ENCODE measurements at regions not wholly inside any gene's neighbourhood (a gene's known extent, or its start where the extent isn't known, plus 50 kb on each side); places are given as distances from the start of the nearest gene placed in this dataset.

DNA sequence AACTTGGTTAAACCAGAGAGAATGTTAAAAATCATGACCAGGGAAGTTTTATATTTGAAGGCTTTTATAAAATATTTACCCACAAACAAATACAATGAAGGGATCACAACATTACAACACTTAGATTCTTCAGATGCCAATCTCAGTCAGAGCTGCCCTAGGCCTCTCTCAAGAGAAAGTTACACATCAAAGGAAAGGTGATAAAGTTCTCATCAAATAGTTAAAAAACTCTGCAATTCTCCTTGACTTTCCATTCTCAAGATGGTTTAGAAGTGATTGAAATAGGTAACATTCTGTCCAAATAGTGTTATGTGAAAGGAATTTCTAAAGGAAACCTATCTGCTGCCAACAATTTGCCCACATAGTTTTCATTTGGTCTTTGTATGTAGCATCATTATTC is 1115.2 kb upstream of the MIR17HG start:
- no peak for TF ChIP-seq CTCF (IDR thresholded peaks at IDR 0.05)
- no peak for TF ChIP-seq POLR2A (IDR thresholded peaks at IDR 0.05)
- no peak for TF ChIP-seq POLR2AphosphoS5 (IDR thresholded peaks at IDR 0.05; ENCODE audit: insufficient read depth in 1 of 2, low read depth in 1 of 2)
- Histone ChIP-seq H3K36me3 (no peaks in the 10 kb centered on the region), H3K4me1 (no peaks in the 10 kb centered on the region), H3K27me3 (no peaks in the 10 kb centered on the region), H3K4me3 (no peak overlapping the region), H3K27ac (no peak overlapping the region), H3K9me3 (no peaks in the 10 kb centered on the region)
- DNase-seq (ENCODE audit: extremely low spot score in 2 of 2), result no peak
- intact Hi-C loops (cut with DNase I), result no loop called here

- no peaks in the 10 kb centered on the region for H3K9me3 ChIP-seq
- H3K36me3 ChIP-seq, result no peaks in the 10 kb centered on the region
- H3K4me1 ChIP-seq, result no peaks in the 10 kb centered on the region
- no peaks in the 10 kb centered on the region for H3K27me3 ChIP-seq
- no peak for DNase-seq (ENCODE audit: extremely low spot score in 2 of 2)
- no peak overlapping the region for H3K4me3 ChIP-seq
- no peak overlapping the region for H3K27ac ChIP-seq
- no peak for TF ChIP-seq CTCF (IDR thresholded peaks at IDR 0.05)
- no peak for TF ChIP-seq POLR2A (IDR thresholded peaks at IDR 0.05)
- TF ChIP-seq POLR2AphosphoS5 (IDR thresholded peaks at IDR 0.05; ENCODE audit: insufficient read depth in 1 of 2, low read depth in 1 of 2), result no peak
- intact Hi-C loops (cut with DNase I), result no loop called here
Observed at GRCh38 chr13:90233933-90234672, 1113.4 kb upstream of the MIR17HG start.

DNA sequence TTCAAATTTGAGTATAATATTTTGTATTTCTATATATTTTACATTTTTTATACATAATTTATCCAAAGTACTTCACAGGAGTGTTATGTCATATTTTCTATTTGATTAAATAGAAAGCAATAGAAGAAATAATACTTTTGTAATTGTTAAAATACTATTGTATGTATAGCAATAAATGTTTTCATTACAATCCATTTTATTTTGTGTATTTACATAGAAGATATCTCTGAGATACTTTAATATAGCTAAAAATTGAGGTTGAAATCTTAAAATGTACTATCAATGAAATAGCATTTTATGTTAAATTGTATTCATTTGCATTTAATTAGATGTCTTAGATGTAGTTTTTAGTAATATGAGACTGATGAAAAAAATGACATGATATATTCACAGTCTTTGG is 1109.6 kb upstream of the MIR17HG start:
- intact Hi-C loops (cut with DNase I), result no loop called here
- Histone ChIP-seq H3K4me1 (no peaks in the 10 kb centered on the region), H3K4me3 (no peak overlapping the region), H3K27me3 (no peaks in the 10 kb centered on the region), H3K27ac (no peak overlapping the region), H3K36me3 (no peaks in the 10 kb centered on the region), H3K9me3 (no peaks in the 10 kb centered on the region)
- TF ChIP-seq POLR2A (IDR thresholded peaks at IDR 0.05) (no peak), POLR2AphosphoS5 (IDR thresholded peaks at IDR 0.05; ENCODE audit: insufficient read depth in 1 of 2, low read depth in 1 of 2) (no peak), CTCF (IDR thresholded peaks at IDR 0.05) (no peak)
- no peak for DNase-seq (ENCODE audit: extremely low spot score in 2 of 2)

DNA sequence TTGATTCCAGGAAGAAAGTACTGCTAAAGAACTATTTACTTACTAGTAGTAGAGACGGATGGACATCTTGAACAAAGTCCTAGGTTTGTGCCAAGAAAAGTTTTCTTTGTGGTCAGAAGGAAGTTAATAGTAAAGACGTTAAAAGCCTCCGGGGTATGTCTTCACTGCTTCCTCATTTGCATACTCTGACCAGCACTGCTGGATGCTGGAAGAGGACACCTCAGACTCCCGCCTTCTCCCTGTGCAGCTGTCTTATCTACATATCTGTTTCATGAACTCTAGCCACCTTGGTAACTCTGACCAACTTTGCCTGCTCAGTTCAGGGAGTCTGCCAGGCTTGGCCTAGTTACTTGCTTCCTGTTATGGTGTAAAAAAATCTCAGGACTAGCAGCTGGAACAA is 1109.1 kb upstream of the MIR17HG start:
- no peak overlapping the region for H3K4me3 ChIP-seq
- no peaks in the 10 kb centered on the region for H3K9me3 ChIP-seq
- no peak for DNase-seq (ENCODE audit: extremely low spot score in 2 of 2)
- H3K27ac ChIP-seq, result no peak overlapping the region
- H3K27me3 ChIP-seq, result no peaks in the 10 kb centered on the region
- TF ChIP-seq POLR2AphosphoS5 (IDR thresholded peaks at IDR 0.05; ENCODE audit: insufficient read depth in 1 of 2, low read depth in 1 of 2) (no peak), CTCF (IDR thresholded peaks at IDR 0.05) (no peak), POLR2A (IDR thresholded peaks at IDR 0.05) (no peak)
- no peaks in the 10 kb centered on the region for H3K36me3 ChIP-seq
- no peaks in the 10 kb centered on the region for H3K4me1 ChIP-seq
- intact Hi-C loops (cut with DNase I), result no loop called here

GRCh38 chr13:90239130-90239529 is 1108.4 kb upstream of the MIR17HG start:
- Histone ChIP-seq H3K9me3 (no peaks in the 10 kb centered on the region), H3K4me3 (no peak overlapping the region), H3K4me1 (no peaks in the 10 kb centered on the region), H3K27ac (no peak overlapping the region), H3K27me3 (no peaks in the 10 kb centered on the region), H3K36me3 (no peaks in the 10 kb centered on the region)
- intact Hi-C loops (cut with DNase I), result no loop called here
- DNase-seq (ENCODE audit: extremely low spot score in 2 of 2), result no peak
- TF ChIP-seq POLR2AphosphoS5 (IDR thresholded peaks at IDR 0.05; ENCODE audit: insufficient read depth in 1 of 2, low read depth in 1 of 2) (no peak), POLR2A (IDR thresholded peaks at IDR 0.05) (no peak)

Data from vagina (tissue), 2 donors.